A549 (cell line): ENCODE measurements at regions not wholly inside any gene's neighbourhood (a gene's known extent, or its start where the extent isn't known, plus 50 kb on each side); places are given as distances from the start of the nearest gene placed in this dataset.
"Not testable (repeated sequence)": the region's sequence is repeated elsewhere in the genome, so short reads cannot be mapped to it uniquely, and the experiment has no call there.

Source experiments
- ATAC-seq, 2 experiments: fragments of 200-7000 bp in 1 of 2; fragments of >200 bp in 1 of 2; cut with Nextera tagmentation in 1 of 2; cut with Tn5 transposase in 1 of 2; 3 replicates each; pipeline versions ENCODE4 v1.8.0 to v1.9.1; 2018 to 2020; ENCODE audit warnings: mild to moderate bottlenecking in 1 of 2, moderate library complexity in 1 of 2
- CTCF ChIA-PET: fragments of 300-600 bp; sonication (Branson Sonifier 250); formaldehyde crosslinking; extraction: SDS; loops from one replicate; lab custom pipeline; 2021; ENCODE audit warnings: antibody characterized with exemption, inconsistent platforms; lab: Yijun Ruan, JAX
- POLR2A ChIA-PET: fragments of 350-600 bp; formaldehyde crosslinking; extraction: SDS; loops from one replicate; lab custom pipeline; 2021; ENCODE audit warnings: antibody characterized with exemption, inconsistent platforms; lab: Yijun Ruan, JAX
- DNase-seq, 2 experiments: peaks; one replicate each; pipeline versions ENCODE4 v3.0.0 to v3.0.0-alpha.2; 2011 to 2016; ENCODE audit warnings: low read depth in 1 of 2, low spot score in 1 of 2
- FAIRE-seq: peaks from 2 replicates; lab custom pipeline; 2011; peaks lifted over from hg19 to GRCh38; lab: Jason Lieb, UNC
- H3K27ac ChIP-seq, 2 experiments: fragments of >200 bp; sonication (Bioruptor Twin); formaldehyde crosslinking; 3 replicates each; pipeline ENCODE4 v1.5.1; 2016 to 2017
- H3K4me1 ChIP-seq: fragments of >200 bp; sonication (Bioruptor Twin); formaldehyde crosslinking; 3 replicates; pipeline ENCODE4 v1.6.1; 2016
- H3K4me2 ChIP-seq: fragments of >200 bp; sonication (Bioruptor Twin); formaldehyde crosslinking; 3 replicates; pipeline ENCODE4 v1.6.1; 2016
- H3K4me3 ChIP-seq: fragments of >200 bp; sonication (Bioruptor Twin); formaldehyde crosslinking; 3 replicates; pipeline ENCODE4 v1.5.1; 2016
- H3K9me3 ChIP-seq: fragments of >200 bp; sonication (Bioruptor Twin); formaldehyde crosslinking; 3 replicates; pipeline ENCODE4 v1.6.1; 2016
- EP300 ChIP-seq, 2 experiments: fragments of >200 bp; sonication (Bioruptor Twin); formaldehyde crosslinking; IDR thresholded peaks; 2 replicates in 1 of 2; 3 replicates in 1 of 2; pipeline ENCODE4 v1.6.1; 2016 to 2017
- FOSB ChIP-seq: fragments of 250-450 bp; sonication (Bioruptor Pico); IDR thresholded peaks from 2 replicates; pipeline ENCODE4 v1.5.0; 2020; ENCODE audit warnings: mild to moderate bottlenecking, moderate library complexity
- FOXS1 ChIP-seq: fragments of 250-450 bp; sonication (Bioruptor Pico); IDR thresholded peaks from 2 replicates; pipeline ENCODE4 v1.5.0; 2020; ENCODE audit warnings: mild to moderate bottlenecking, moderate library complexity
- HDAC2 ChIP-seq: fragments of 200-600 bp; sonication (generic); IDR thresholded peaks from 2 replicates; pipeline ENCODE4 v1.6.1; 2016
- HEYL ChIP-seq: fragments of 250-450 bp; sonication (Bioruptor Pico); IDR thresholded peaks from 2 replicates; pipeline ENCODE4 v1.8.0; 2021; ENCODE audit warnings: mild to moderate bottlenecking, moderate library complexity
- JUN ChIP-seq, 2 experiments: fragments of >200 bp; sonication (Bioruptor Twin); formaldehyde crosslinking; IDR thresholded peaks; 2 replicates in 1 of 2; 3 replicates in 1 of 2; pipeline ENCODE4 v1.6.1; 2016 to 2017
- KDM5A ChIP-seq: fragments of 200-600 bp; sonication (generic); IDR thresholded peaks from 2 replicates; pipeline ENCODE4 v1.6.1; 2016; ENCODE audit warnings: antibody characterized with exemption, mild to moderate bottlenecking
- MAZ ChIP-seq: fragments of 150-350 bp; IDR thresholded peaks from 2 replicates; pipeline ENCODE4 v1.6.1; 2014; ENCODE audit warnings: antibody characterized with exemption, low read depth, low read length, borderline replicate concordance
- MYC ChIP-seq: IDR thresholded peaks from 2 replicates; pipeline ENCODE4 v1.6.1; 2012; ENCODE audit warnings: mild to moderate bottlenecking, inconsistent platforms, low read length, improper control_type of control experiment, borderline replicate concordance
- NR3C1 ChIP-seq: fragments of >200 bp; sonication (Bioruptor Twin); formaldehyde crosslinking; IDR thresholded peaks from 3 replicates; pipeline ENCODE4 v1.6.1; 2017
- SMC3 ChIP-seq: fragments of >200 bp; sonication (Bioruptor Twin); formaldehyde crosslinking; IDR thresholded peaks from 3 replicates; pipeline ENCODE4 v1.6.1; 2018; ENCODE audit warnings: inconsistent platforms
- ZFP36 ChIP-seq: fragments of 450-650 bp; IDR thresholded peaks from 2 replicates; pipeline ENCODE4 v1.6.1; 2014; ENCODE audit warnings: borderline replicate concordance; ENCODE audit not compliant: partially characterized antibody
- ZNF302 ChIP-seq: fragments of 250-450 bp; sonication (Bioruptor Pico); IDR thresholded peaks from 2 replicates; pipeline ENCODE4 v1.9.0; 2021; ENCODE audit warnings: inconsistent platforms, mild to moderate bottlenecking, moderate library complexity
- WGBS: methylation state at CpG from one replicate; pipeline ENCODE4 v1.1.6; 2017; ENCODE audit errors: missing lambda C conversion rate; 5-methylcytosine and 5-hydroxymethylcytosine counted together
- TF ChIP-seq, protein P1 (sequence below): fragments of >200 bp; sonication (Bioruptor Twin); formaldehyde crosslinking; IDR thresholded peaks from 3 replicates; pipeline ENCODE4 v1.5.1; 2016
- TF ChIP-seq, protein P2 (sequence below): fragments of 450-650 bp; IDR thresholded peaks from 2 replicates; pipeline ENCODE4 v1.6.1; 2014; ENCODE audit warnings: antibody characterized with exemption
- TF ChIP-seq, protein P3 (sequence below): fragments of 250-450 bp; sonication (Bioruptor Pico); IDR thresholded peaks from 2 replicates; pipeline ENCODE4 v1.5.0; 2020; ENCODE audit warnings: low read depth, mild to moderate bottlenecking, moderate library complexity
- TF ChIP-seq, protein P4 (sequence below): fragments of 200-600 bp; sonication (generic); IDR thresholded peaks from 2 replicates; pipeline ENCODE4 v1.6.1; 2016; ENCODE audit warnings: antibody characterized with exemption, mild to moderate bottlenecking, moderate library complexity

DNA sequence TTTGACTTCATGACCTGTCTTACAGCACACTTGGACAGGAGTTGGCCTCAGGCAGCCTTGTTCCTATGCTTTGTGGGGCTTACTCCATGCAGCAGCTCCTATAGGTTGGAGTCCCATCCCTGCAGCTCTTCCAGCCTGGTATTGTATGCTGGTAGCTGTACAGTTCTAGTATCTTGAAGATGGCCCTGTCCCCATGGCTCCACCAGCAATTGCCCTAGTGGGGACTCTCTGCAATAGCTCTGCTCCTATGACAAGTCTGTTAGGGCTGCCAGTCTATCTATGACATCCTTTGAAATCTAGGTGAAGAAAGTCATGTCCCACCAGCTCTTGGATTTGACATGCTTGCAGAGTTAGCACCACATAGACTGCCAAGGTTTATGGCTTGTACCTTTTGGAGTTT is 252.6 kb downstream of the ANTXR2 start:
- H3K9me3 ChIP-seq, result no peaks in the 10 kb centered on the region
- ChIA-PET POLR2A (no interaction called here), CTCF (no interaction called here)
- H3K4me1 ChIP-seq, result no peaks in the 10 kb centered on the region
- DNase-seq (no peak), ATAC-seq (no peak), FAIRE-seq (no peak)
- no peak for TF ChIP-seq JUN (IDR thresholded peaks at IDR 0.05)
- TF ChIP-seq, protein P1, sequence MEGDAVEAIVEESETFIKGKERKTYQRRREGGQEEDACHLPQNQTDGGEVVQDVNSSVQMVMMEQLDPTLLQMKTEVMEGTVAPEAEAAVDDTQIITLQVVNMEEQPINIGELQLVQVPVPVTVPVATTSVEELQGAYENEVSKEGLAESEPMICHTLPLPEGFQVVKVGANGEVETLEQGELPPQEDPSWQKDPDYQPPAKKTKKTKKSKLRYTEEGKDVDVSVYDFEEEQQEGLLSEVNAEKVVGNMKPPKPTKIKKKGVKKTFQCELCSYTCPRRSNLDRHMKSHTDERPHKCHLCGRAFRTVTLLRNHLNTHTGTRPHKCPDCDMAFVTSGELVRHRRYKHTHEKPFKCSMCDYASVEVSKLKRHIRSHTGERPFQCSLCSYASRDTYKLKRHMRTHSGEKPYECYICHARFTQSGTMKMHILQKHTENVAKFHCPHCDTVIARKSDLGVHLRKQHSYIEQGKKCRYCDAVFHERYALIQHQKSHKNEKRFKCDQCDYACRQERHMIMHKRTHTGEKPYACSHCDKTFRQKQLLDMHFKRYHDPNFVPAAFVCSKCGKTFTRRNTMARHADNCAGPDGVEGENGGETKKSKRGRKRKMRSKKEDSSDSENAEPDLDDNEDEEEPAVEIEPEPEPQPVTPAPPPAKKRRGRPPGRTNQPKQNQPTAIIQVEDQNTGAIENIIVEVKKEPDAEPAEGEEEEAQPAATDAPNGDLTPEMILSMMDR, result no peak
- TF ChIP-seq, protein P2, sequence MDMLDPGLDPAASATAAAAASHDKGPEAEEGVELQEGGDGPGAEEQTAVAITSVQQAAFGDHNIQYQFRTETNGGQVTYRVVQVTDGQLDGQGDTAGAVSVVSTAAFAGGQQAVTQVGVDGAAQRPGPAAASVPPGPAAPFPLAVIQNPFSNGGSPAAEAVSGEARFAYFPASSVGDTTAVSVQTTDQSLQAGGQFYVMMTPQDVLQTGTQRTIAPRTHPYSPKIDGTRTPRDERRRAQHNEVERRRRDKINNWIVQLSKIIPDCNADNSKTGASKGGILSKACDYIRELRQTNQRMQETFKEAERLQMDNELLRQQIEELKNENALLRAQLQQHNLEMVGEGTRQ, result no peak
- no peak for TF ChIP-seq ZNF302 (CRISPR knock-in tag)
- H3K4me3 ChIP-seq, result no peak overlapping the region
- no peak overlapping the region for H3K27ac ChIP-seq
- H3K4me2 ChIP-seq, result no peak overlapping the region

DNA sequence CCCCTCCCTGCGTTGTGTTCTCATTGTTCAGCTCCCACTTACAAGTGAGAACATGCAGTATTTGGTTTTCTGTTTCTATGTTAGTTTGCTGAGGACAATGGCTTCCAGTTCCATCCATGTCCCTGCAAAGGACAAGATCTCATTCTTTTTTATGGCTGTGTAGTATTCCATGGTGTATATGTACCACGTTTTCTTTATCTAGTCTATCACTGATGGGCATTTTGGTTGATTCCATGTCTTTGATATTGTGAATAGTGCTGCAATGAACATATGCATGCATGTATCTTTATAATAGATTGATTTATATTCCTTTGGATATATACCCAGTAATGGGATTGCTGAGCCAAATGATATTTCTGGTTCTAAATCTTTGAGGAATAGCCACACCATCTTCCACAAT is 265.1 kb downstream of the ANTXR2 start:
- 23% methylated on average over 2 of the region's 2 CpGs for WGBS
- POLR2A ChIA-PET, result not testable (repeated sequence)

DNA sequence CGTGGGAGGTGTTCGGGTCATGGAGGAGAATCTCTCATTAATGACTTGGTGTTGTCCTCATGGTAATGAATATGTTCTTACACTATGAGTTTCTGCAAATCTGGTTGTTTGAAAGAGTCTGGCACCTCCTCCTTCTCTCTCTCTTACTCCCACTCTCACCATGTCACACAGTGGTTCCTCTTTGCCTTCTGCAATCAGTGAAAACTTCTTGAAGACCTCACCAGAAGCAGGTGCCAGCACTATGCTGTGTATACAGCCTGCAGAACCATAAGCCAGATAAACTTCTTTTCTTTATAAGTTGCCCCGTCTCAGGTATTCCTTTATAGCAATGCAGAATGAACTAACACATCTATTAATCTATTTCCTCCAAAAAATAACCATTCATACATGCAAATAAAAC is 275.0 kb downstream of the ANTXR2 start:
- ChIA-PET CTCF (no interaction called here), POLR2A (no interaction called here)
- no peak for FAIRE-seq
- no peak for TF ChIP-seq EP300 (IDR thresholded peaks at IDR 0.05)
- TF ChIP-seq, protein P3, sequence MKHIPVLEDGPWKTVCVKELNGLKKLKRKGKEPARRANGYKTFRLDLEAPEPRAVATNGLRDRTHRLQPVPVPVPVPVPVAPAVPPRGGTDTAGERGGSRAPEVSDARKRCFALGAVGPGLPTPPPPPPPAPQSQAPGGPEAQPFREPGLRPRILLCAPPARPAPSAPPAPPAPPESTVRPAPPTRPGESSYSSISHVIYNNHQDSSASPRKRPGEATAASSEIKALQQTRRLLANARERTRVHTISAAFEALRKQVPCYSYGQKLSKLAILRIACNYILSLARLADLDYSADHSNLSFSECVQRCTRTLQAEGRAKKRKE (CRISPR knock-in tag), result no peak
- no peak for TF ChIP-seq JUN (IDR thresholded peaks at IDR 0.05)
- TF ChIP-seq MYC, result no peak
- no peak for TF ChIP-seq KDM5A
- TF ChIP-seq HEYL (CRISPR knock-in tag), result no peak
- TF ChIP-seq MAZ, result no peak
- no peak for TF ChIP-seq FOXS1 (CRISPR knock-in tag)
- no peak for TF ChIP-seq NR3C1
- TF ChIP-seq, protein P4, sequence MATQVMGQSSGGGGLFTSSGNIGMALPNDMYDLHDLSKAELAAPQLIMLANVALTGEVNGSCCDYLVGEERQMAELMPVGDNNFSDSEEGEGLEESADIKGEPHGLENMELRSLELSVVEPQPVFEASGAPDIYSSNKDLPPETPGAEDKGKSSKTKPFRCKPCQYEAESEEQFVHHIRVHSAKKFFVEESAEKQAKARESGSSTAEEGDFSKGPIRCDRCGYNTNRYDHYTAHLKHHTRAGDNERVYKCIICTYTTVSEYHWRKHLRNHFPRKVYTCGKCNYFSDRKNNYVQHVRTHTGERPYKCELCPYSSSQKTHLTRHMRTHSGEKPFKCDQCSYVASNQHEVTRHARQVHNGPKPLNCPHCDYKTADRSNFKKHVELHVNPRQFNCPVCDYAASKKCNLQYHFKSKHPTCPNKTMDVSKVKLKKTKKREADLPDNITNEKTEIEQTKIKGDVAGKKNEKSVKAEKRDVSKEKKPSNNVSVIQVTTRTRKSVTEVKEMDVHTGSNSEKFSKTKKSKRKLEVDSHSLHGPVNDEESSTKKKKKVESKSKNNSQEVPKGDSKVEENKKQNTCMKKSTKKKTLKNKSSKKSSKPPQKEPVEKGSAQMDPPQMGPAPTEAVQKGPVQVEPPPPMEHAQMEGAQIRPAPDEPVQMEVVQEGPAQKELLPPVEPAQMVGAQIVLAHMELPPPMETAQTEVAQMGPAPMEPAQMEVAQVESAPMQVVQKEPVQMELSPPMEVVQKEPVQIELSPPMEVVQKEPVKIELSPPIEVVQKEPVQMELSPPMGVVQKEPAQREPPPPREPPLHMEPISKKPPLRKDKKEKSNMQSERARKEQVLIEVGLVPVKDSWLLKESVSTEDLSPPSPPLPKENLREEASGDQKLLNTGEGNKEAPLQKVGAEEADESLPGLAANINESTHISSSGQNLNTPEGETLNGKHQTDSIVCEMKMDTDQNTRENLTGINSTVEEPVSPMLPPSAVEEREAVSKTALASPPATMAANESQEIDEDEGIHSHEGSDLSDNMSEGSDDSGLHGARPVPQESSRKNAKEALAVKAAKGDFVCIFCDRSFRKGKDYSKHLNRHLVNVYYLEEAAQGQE, result no peak
- TF ChIP-seq ZFP36, result no peak
- no peak for TF ChIP-seq HDAC2
- TF ChIP-seq FOSB (CRISPR knock-in tag), result no peak
- TF ChIP-seq SMC3, result no peak
- H3K27ac ChIP-seq, result no peak overlapping the region
- no peak overlapping the region for H3K4me2 ChIP-seq
- no peaks in the 10 kb centered on the region for H3K4me1 ChIP-seq
- WGBS, result 4% methylated on average over 3 of the region's 3 CpGs
- H3K9me3 ChIP-seq, result no peaks in the 10 kb centered on the region
- ATAC-seq, result no peak
- DNase-seq, result no peak
- no peak overlapping the region for H3K4me3 ChIP-seq

More for the DNA sequence above, 265.1 kb downstream of the ANTXR2 start:
- H3K4me1 ChIP-seq, DNase-seq, FAIRE-seq, H3K4me2 ChIP-seq, H3K4me3 ChIP-seq, H3K9me3 ChIP-seq, ATAC-seq, CTCF ChIA-PET, H3K27ac ChIP-seq: not testable (repeated sequence)
